ENCODE measurements at regions not wholly inside any gene's neighbourhood (a gene's known extent, or its start where the extent isn't known, plus 50 kb on each side); places are given as distances from the start of the nearest gene placed in this dataset.
A peak's percentile ranks its signal among the peaks of the same experiment; 100 is the strongest.
"Not testable (repeated sequence)": the region's sequence is repeated elsewhere in the genome, so short reads cannot be mapped to it uniquely, and the experiment has no call there.

DNA sequence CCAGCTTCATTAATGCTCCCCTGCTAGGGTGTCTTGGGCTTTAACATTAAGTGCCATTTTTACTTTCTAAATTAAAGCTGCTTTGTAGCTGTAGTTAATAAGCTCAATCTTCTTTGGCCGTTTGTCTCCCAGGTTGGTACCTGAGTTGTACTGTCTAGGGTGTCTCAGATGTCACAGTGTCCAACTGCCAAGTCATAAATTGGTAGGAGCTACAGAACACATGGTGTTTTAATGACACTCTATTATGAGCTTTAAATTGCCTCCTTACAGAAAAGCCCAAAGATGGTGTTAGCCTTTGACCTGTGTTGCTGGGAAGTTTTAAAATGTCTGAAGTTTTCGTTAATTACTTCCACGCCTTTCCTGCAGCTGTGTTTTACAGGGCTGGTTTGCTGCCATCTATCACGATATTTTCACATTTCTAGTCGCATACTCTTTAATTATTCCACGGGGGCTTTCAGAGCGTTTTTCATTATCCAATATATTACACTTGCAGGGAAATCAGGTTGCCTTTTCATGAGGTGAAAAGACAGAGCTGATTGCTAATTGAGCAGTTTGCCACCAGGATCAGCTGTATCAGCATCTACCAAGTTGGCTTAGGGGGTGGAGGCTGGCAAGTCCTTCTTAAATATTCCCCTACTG lies 247.8 kb upstream of the PLPP4 start:
- DNase-seq = no peak

DNA sequence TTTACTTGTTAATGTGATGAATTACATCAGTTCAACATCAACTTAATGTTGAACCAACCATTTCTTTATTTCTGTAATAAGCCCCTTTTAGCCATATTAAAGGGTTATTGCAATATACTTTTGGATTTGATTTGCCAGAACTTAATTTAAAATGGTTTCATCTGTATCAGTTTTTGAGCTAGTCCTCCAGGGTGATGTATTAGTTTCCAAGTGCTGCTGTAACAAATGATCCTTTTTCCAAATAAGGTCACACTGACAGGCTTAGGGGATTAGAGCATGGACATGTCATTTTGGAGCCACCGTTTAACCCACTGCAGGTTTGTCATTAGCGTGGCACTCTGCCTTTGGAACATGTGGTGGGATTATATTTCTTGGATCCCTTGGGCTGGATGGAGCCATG lies 244.8 kb upstream of the PLPP4 start:
- DNase-seq = no peak

DNA sequence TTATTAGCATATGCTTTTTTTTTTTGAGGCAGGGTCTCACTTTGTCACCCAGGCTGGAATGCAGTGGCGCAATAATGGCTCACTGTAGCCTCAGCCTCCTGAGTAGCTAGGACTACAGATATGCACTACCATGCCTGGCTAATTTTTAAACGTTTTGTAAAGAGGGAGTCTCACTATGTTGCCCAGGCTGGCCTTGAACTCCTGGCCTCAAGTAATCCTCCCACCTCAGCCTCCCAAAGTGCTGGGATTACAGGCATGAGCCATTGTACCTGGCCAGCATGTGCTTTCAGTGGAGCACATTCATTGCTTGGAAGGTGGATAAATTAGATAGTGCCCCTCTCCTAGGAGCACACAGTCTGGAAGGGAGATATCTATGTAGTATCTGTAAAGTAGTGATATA lies 243.7 kb upstream of the PLPP4 start:
- DNase-seq = not testable (repeated sequence)

DNA sequence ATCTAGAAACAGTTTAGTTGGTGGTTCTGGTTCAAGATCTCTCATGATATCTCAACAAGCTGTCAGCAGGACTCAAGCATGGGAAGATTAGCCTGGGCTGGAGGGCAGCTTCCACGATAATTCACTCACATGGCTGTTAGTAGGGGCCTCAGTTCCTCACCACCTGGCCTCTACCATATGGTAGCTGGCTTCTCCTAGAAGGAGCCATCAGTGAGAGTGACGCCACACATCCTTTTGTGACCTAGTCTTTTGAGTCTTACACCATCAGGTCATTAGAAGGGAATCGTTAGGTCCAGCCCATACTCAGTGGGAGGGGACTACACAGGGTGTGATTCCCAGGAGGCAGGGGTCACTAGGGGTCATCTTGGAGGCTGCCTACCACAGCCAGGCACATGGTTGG lies 239.3 kb upstream of the PLPP4 start:
- no peak for DNase-seq

DNA sequence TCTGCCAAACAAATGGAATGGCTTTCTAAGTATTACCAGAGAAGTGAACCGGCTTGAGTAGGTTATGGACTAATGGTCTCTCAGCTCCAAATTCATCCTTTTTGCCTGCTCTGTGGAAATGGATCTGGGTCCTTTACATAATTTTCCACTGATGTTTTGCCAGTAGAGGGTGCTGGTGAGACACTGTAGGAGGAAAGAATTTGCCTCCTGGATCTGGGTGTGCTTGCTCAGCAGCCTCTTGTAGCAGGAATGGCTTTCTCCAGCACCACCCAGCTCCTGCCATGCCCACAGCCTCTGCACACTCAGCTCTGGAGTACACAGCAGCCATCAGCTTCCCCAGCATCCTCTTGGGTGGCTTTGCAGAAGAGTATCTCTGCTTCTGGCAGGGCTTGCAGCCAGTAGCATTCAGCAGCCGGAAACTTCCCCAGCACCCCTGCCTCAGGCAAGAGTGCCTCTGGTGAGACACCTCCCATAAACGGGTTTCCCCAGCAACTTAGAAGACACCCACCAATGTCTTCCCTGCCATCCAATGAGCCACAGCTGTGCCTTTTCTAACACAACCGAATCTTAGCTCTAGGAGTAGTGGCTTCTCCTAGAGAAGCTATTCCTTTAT lies 235.0 kb upstream of the PLPP4 start:
- DNase-seq = peak; percentile 10

DNA sequence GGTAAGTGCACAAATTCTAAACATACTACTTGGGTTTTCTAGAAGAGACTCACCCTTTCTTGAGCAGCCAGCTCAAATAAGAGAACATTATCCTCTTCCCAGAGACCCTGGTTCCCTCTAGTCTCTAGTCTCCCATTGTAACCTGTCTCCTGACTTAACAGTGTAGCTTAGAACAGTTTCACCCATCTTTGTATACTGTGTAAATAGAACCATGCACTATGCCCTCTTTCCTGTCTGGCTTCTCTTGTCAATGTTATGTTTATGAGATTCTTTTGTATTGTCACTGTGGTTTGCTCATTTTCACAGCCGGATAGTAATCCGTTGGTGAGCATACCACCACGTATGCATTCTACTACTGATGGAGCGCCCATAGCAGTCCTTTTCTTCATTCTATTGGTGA lies 227.4 kb upstream of the PLPP4 start:
- no peak for DNase-seq

DNA sequence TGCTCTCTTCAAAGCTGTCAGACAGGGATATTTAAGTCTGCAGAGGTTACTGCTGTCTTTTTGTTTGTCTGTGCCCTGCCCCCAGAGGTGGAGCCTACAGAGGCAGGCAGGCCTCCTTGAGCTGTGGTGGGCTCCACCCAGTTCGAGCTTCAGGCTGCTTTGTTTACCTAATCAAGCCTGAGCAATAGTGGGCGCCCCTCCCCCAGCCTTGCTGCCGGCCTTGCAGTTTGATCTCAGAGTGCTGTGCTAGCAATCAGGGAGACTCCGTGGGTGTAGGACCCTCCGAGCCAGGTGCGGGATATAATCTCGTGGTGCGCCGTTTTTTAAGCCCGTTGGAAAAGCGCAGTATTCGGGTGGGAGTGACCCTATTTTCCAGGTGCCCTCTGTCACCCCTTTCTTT lies 217.3 kb upstream of the PLPP4 start:
- not testable (repeated sequence) for DNase-seq

DNA sequence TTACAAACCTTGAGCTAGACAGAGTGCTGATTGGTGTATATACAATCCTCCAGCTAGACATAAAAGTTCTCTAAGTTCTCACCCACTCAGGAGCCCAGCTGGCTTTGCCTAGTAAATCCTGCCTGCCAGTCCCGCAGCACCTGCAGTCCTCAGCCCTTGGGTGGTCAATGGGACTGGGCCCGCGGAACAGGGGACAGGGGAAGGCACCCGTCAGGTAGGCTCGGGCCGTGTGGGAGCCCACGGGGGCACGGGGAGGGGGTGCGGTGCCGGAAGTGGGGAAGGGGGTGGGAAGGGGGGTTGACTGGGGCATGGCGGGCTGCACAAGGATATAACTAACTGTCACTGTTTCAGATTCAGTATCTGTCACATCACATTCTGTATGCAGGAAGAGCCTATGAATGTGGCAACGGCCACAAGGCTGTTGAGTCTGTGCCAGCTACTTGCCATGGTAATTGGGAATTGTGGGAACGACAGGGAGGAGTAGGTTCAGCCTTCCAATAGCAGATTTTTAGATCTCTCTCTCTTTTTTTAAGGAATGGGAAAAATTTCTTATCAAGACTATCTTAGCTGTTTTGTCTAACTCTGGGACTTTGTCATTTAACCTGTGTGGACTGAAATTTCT lies 205.1 kb upstream of the PLPP4 start:
- DNase-seq = no peak

DNA sequence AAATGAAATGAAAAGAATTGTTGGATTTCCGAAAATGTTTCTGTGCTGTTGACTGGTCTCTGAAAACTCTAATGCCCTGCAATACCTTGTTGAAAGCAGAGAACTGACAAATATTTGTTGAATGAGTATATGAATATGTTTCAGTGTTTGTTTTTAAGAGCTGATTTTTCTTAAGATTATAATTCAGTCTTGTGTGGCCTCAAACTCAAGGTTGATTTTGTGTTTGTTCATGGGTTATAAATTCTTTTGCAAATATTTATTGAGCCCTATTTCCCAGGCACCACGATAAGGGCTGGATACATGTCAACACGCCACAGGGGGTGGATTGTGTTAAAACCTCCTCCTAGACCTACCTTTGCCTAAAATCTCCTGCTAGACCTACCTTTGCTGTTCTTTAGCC lies 203.9 kb upstream of the PLPP4 start:
- DNase-seq = no peak

DNA sequence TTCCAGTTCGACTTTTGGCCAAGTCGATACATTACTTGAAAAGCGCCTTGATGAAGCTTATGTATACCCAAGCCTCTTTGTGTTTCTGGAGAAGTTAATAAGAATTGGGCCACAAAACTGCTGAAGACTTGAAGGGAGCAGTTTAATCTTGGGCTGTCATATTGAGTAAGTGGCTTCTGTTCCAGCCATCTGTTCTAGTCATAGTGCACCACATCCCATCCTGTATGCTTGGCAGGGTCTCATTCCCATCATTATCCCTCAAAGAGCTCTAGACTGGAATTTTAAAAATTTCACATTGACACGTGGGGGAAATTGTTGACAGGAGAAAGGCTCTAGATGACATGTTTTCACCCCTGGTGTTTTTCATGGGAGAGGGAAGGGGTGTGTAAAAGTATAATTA lies 196.6 kb upstream of the PLPP4 start:
- DNase-seq = no peak

DNA sequence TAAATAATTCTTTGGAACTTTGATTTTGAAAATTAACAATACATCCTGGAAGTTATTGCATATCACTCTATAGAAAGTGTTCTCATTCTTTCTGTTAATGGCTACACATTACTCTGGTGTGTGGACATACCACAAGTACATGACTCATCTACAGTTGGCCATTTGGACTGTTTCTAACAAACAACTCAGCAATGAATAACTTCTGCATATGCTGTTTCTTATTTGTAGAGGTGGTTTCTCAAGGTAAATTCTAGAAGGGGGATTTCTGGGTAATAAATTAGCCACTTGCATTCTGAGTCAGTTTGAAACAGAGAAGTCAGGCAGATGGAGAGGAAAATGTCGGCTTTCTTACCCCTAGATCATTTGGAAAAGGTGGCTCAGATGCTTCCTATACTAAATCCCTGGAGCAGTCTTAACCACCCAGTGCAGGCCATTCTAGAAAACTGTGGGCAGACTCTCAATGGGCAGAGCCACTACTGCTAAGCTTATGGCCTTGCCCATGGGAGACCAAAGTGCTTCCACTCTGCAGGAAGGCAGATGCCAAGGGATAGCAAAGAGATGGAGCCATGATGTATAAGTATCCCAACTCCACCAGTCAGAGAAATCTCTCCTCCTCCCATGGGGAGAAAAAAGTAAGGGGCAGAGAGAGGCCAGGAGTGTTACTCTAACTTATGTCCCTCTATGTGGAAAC lies 194.0 kb upstream of the PLPP4 start:
- no peak for DNase-seq

DNA sequence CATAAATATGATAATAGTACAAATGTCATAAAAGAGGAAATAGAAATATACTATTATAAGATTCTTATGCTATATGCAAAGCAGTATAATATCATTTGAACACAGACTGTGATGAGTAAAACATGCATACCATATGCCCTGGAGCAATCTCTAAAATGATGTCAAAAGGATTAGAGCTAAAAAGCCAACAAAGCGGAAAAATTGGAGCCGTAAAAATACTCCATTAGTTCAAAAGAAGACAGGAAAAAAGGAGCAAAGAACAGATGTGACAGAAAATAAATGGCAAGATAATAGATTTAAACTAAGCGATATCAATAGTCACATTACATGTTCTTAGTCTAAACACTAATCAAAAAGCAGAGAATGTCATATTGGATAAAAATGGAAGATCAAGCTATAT lies 191.0 kb upstream of the PLPP4 start:
- no peak for DNase-seq

DNA sequence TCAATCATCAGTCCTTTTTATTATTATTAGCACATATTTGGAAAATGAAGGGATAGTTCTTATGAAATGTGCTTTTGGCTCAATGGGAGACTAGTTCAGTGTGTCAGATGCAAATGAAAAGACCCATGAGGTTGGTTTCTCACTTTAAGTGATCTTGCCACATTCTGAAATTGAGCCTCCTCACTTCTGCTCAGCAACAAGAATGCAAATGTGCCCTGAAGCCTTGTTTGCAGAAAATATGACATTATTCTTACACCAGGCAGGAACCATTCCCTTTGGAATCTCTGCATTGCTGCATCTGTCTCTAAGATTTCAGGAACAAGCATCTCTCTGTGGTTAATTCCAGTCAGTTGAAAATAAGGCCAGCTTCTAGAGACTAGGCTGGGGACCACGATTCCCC lies 186.1 kb upstream of the PLPP4 start:
- no peak for DNase-seq

DNA sequence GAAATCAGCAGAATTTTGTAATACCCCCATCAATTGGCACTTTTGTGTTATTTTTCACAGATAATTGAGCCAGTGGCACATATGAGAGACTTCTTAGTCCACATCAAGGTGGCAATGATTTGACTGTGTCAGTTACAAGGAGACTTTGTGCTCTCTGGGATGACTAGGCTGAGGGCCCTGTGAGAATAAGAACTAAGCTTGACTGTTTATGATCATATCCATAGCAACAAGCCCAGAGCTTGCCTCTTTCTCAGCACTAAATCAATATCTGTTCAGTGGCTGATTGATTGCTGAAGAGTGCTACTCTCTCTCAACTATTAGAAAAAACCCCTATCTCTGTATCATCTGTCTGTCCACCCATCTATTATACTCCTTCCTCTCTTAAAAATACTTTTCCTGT lies 185.3 kb upstream of the PLPP4 start:
- no peak for DNase-seq

DNA sequence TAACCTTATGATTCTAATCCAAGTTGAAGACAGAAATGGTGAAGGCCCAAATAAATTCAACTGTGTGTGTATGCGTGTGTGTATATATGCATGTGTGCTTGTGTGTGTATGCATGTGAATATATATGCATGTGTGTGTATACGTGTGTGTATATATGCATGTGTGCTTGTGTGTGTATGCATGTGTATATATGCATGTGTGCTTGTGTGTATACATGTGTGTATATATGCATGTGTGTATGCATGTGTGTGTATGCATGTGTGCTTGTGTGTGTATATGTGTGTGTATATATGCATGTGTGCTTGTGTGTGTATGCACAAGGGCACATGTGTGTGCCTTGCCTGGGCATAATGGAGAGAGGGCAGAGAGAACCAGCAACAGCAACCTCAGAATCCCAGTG lies 184.7 kb upstream of the PLPP4 start:
- DNase-seq = no peak

DNA sequence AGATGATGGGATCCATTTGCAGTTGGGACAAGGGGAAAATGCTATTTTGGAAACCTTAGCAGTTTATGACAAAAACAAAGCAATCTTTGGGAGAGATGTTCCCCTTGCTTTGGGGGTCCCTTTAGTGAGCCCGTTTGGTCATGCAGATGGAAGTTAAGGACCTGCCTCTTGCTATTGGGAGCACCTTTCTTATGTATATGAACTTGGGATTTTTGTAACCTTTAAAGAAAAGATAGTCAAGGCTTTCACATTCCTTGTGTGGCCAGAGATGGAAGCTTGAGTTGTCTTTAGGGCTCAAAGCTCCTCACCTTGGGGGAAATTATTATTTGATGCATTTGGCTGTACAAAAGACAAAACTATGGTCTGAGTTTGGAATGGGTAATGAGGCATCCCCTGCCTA lies 179.0 kb upstream of the PLPP4 start:
- no peak for DNase-seq

DNA sequence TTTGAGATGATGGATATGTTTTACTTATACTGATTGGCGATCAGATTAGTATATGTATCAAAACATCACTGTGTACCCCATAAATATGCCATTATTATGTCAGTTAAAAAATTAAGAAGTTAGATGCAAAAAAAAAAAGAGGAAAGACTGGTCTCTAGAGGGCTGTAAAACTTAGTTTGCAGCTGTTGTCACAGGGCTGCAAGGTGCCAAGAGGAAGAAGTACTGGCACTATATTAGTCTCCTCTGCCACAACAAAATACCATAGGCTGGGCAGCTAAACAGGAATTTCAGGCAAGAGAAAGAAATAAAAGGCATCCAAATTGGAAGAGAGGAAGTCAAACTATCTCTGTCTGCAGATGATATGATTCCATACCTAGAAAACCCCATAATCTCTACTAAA lies 177.8 kb upstream of the PLPP4 start:
- no peak for DNase-seq

DNA sequence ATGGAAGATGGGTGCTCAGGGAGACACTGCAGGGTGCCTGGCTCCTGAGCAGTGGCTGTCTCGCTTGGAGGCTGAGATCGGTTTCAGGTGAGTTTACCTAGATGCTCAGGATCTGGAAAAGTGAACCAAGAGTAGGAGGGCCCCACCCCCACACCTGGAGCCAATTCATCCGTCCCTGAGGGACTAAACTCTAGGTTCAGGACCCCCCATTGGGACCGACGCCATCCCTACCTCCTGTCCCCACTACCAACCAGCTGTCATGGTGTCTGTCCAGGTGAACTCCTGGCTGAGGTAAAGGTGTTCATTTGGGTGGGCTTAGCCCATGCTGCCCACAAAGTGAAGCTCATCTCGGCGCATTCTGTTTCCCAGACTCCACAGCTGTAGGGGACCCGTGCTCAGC lies 174.6 kb upstream of the PLPP4 start:
- no peak for DNase-seq

DNA sequence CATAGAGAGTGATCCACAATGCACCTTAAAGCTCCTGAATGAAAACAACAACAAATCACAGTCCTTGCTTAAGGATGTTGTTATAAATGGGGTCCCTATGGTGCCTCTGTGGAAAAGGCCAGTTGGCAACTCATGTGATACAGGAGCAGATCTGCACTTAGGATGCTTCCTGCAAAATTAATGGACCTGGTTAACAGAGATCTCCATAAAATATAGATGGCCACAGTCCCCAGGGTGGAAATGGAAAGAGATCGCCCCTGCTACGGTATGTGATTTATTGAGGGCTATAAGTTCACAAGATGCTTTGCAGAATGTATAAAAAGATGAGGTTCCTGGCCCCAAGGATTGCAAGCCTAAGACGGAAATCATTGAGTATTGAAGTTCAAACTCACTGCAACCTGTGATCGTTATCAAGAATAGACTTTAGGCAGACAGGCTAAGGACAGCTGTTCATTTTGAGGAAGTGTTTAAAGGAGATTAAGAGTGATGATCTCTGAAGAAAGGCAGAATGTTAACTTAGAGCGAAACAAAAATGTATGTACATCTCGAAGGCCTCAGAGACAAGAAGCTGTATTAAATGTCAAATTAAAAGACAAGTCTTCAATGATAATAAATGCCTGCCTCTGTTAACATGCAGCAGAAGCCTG lies 174.1 kb upstream of the PLPP4 start:
- no peak for DNase-seq

DNA sequence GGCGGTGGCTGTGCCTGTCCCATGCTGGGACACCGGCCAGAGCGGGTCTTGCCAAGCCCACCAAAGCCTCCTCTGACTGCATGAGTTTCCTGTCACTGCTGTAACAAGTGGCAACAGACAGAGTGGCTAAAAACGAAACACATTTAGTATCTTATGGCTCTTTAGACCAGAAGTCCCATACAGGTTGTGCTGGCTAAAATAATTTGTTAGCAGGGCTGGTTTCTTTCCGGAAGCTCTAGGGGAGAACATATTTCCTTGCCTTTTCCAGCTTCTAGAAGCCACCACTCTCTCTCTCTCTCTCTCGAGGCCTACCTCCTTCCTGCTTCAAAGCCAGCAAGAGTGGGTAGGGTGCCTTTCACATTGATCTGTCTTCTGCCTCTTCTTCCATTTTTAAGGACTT lies 171.6 kb upstream of the PLPP4 start:
- DNase-seq = no peak

DNA sequence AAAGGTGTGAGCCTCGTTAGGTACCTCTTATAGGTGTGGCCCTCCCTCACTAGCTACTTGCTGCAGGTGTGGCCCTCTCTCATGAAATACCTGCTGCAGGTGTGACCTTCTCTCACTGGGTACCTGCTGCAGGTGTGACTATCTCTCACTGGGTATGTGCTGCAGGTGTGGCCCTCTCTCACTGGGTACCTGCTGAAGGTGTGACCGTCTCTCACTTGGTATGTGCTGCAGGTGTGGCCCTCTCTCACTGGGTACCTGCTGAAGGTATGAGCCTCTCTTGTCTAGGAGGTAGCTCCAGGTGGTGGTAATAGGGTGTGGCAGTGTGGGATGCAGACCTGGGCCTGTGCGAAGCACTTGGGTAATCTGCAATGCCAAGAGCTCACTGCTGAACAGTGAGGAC lies 170.7 kb upstream of the PLPP4 start:
- DNase-seq = no peak

DNA sequence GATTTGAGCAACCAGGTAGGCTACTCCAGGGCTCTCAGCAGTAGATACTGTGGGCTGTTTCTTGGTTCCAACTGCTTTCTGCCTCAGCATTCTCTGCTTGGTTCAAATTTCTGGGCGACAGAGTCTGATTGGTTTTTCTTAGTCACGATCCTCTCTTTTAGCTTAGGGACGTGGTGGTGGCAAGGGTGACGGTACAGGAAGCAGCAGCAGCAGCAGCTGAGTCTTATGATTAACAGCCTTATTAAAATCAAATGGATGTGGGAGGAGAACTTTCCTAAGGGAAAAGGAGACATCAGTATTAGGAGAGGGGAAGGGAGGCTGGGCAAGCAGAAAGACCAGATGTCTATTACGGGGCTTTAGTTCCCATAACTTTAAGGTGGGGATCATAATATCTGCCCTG lies 156.5 kb upstream of the PLPP4 start:
- no peak for DNase-seq

DNA sequence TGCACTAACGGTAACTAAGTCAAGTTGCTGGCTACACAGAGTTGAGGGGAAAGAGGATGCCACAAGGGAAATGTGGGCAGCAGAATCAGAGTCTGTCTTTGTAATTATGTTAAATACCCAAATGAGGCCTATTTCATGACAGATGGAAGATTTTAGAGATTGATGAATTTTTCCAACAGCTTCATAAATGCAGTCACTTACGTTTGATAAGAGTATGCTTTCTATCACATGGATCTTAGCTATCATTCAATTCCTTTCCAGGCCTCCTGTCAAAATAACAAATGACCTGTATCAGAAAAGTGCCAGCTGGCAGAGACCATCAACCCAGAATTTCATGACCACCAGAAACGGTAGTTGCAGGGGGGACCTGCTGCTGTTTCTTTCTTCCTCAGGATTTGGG lies 148.4 kb upstream of the PLPP4 start:
- no peak for DNase-seq

DNA sequence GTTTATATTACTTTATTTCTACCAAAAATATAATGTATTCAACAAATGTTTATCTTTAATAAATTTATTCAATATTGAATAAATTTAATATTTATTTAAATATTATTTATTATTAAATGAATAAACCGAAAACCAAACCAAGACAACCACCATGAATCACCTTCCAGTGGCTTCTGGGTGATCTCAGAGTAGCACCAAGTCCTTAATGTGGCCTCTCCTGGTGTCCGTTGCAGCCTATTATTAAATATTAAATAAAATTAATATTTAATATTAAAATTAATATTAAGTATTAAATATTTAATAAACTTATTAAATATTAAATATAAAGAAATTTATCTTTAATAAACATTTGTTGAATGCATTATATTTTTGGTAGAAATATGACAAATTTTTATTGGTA lies 143.3 kb upstream of the PLPP4 start:
- no peak for DNase-seq

Data from NK-92 treated with Interleukin-12 subunit alpha and Interleukin-12 subunit beta, amount 100 ng/mL, for 24 hours (cell line).